K562 (cell line): ENCODE measurements at regions not wholly inside any gene's neighbourhood (a gene's known extent, or its start where the extent isn't known, plus 50 kb on each side); places are given as distances from the start of the nearest gene placed in this dataset.

Source experiments
- ATF3 ChIP-seq, 2 experiments: fragments of 450-650 bp in 1 of 2; sonication (generic) in 1 of 2; formaldehyde crosslinking in 1 of 2; IDR thresholded peaks in 1 of 2; conservative IDR thresholded peaks in 1 of 2; 2 replicates each; pipeline versions ENCODE4 v1.6.1 to v1.8.1; 2016 to 2023; ENCODE audit warnings: mild to moderate bottlenecking in 2 of 2, moderate library complexity in 2 of 2, inconsistent platforms in 1 of 2, missing genetic modification reagents in 1 of 2
- FOXK1 ChIP-seq: sonication (generic); formaldehyde crosslinking; IDR thresholded peaks from 2 replicates; pipeline ENCODE4 v1.8.0; 2022; ENCODE audit warnings: missing genetic modification reagents, mild to moderate bottlenecking, borderline replicate concordance
- MCM3 ChIP-seq: fragments of 450-650 bp; IDR thresholded peaks from 2 replicates; pipeline ENCODE4 v1.6.1; 2016
- PHF20 ChIP-seq: fragments of 450-650 bp; IDR thresholded peaks from 2 replicates; pipeline ENCODE4 v1.6.1; 2018; ENCODE audit not compliant: partially characterized antibody
- RFX1 ChIP-seq: fragments of 450-650 bp; IDR thresholded peaks from 2 replicates; pipeline ENCODE4 v1.6.1; 2016; ENCODE audit warnings: mild to moderate bottlenecking, moderate library complexity
- SMARCC2 ChIP-seq: fragments of 450-650 bp; IDR thresholded peaks from 2 replicates; pipeline ENCODE4 v1.6.1; 2017; ENCODE audit warnings: antibody characterized with exemption, moderate library complexity, mild to moderate bottlenecking, low read depth
- TBL1XR1 ChIP-seq, 2 experiments: IDR thresholded peaks; 2 replicates each; pipeline ENCODE4 v1.6.1; 2012; ENCODE audit warnings: improper control_type of control experiment in 2 of 2, low read length in 2 of 2, mild to moderate bottlenecking in 1 of 2
- TCF3 ChIP-seq: sonication (generic); formaldehyde crosslinking; IDR thresholded peaks from 2 replicates; pipeline ENCODE4 v1.4.0; 2020; ENCODE audit warnings: mild to moderate bottlenecking, missing genetic modification reagents
- TFAM ChIP-seq: fragments of 250-450 bp; sonication (Bioruptor Pico); conservative IDR thresholded peaks from 2 replicates; pipeline ENCODE4 v1.5.0; 2021; ENCODE audit warnings: mild to moderate bottlenecking, moderate library complexity
- U2AF2 ChIP-seq: fragments of 200-400 bp; formaldehyde crosslinking; optimal IDR thresholded peaks from 2 replicates; pipeline ENCODE3; 2017; ENCODE audit warnings: low read depth, mild to moderate bottlenecking, low read length
- ZBTB8A ChIP-seq: fragments of 450-650 bp; IDR thresholded peaks from 2 replicates; pipeline ENCODE4 v1.6.1; 2018; ENCODE audit warnings: mild to moderate bottlenecking, moderate library complexity; ENCODE audit not compliant: partially characterized antibody
- ZNF175 ChIP-seq: fragments of 200-800 bp; sonication (Bioruptor generic); IDR thresholded peaks from 2 replicates; pipeline ENCODE4 v1.6.1; 2016; ENCODE audit warnings: low read depth, mild to moderate bottlenecking, missing genetic modification characterization, missing compliant biosample characterization
- ZNF609 ChIP-seq: sonication (generic); formaldehyde crosslinking; IDR thresholded peaks from 2 replicates; pipeline ENCODE4 v1.8.1; 2023; ENCODE audit warnings: missing genetic modification reagents, mild to moderate bottlenecking, borderline replicate concordance
- ZNF740 ChIP-seq, 3 experiments: fragments of 200-800 bp in 1 of 3; sonication (Bioruptor generic) in 1 of 3; sonication (generic) in 1 of 3; formaldehyde crosslinking in 1 of 3; IDR thresholded peaks; 2 replicates each; pipeline versions ENCODE4 v1.6.1 to v1.8.0; 2016 to 2022; ENCODE audit warnings: mild to moderate bottlenecking in 2 of 3, missing compliant biosample characterization in 2 of 3, missing genetic modification characterization in 2 of 3, missing genetic modification reagents in 1 of 3
- TF ChIP-seq, protein P1 (sequence below): sonication (generic); formaldehyde crosslinking; IDR thresholded peaks from 2 replicates; pipeline ENCODE4 v1.8.1; 2023; ENCODE audit warnings: mild to moderate bottlenecking, missing genetic modification reagents

DNA sequence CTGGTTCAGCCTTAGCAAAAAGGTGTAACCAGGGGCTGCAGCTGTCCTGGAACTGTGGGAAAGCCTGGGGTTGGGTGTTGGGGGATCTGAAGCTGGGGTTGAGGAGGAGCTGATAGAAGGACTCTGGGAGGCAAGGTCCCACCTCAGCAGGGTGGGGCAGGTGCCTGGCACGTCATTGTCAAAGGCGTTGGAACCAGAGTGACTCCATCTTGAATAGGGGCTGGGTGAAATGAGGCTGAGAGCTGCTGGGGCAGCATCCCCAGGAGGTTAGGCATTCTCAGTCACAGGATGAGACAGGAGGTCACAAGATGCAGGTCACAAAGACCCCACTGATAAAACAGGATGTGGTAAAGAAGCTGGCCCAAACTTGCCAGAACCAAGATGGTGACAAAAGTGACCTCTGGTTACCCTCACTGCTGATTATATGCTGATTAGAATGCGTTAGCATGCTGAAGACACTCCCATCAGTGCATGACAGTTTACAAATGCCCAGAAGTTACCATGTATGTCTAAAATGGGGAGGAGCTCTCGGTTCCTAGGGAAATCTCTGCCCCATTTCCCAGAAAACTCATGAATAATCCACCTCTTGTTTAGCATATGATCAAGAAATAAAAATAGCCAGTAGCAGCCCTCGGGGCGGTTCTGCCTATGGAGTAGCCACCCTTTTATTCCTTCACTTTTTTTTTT is 85.4 kb downstream of the IER5 start (continued):
- no peak for TF ChIP-seq FOXK1 (CRISPR knock-in tag)
- TF ChIP-seq TBL1XR1 (IDR thresholded peaks at IDR 0.05; ENCODE audit: low read length in 2 of 2): no peak
- no peak for TF ChIP-seq U2AF2
- peak; percentile 100 for TF ChIP-seq ZNF175 (CRISPR knock-in tag)
- no peak for TF ChIP-seq ZNF740 (CRISPR knock-in tag; IDR thresholded peaks at IDR 0.05)
- TF ChIP-seq ZNF740 (tag; IDR thresholded peaks at IDR 0.05): peak in 1 of 2 experiments; percentile 95; a peak in 2 of 4 replicates
- no peak for TF ChIP-seq MCM3
- no peak for TF ChIP-seq ATF3 (IDR thresholded peaks at IDR 0.05)
- TF ChIP-seq ATF3 (CRISPR knock-in tag; conservative IDR thresholded peaks at IDR 0.05): no peak
- TF ChIP-seq RFX1: no peak
- TF ChIP-seq, protein P1, sequence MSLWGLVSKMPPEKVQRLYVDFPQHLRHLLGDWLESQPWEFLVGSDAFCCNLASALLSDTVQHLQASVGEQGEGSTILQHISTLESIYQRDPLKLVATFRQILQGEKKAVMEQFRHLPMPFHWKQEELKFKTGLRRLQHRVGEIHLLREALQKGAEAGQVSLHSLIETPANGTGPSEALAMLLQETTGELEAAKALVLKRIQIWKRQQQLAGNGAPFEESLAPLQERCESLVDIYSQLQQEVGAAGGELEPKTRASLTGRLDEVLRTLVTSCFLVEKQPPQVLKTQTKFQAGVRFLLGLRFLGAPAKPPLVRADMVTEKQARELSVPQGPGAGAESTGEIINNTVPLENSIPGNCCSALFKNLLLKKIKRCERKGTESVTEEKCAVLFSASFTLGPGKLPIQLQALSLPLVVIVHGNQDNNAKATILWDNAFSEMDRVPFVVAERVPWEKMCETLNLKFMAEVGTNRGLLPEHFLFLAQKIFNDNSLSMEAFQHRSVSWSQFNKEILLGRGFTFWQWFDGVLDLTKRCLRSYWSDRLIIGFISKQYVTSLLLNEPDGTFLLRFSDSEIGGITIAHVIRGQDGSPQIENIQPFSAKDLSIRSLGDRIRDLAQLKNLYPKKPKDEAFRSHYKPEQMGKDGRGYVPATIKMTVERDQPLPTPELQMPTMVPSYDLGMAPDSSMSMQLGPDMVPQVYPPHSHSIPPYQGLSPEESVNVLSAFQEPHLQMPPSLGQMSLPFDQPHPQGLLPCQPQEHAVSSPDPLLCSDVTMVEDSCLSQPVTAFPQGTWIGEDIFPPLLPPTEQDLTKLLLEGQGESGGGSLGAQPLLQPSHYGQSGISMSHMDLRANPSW (CRISPR knock-in tag): no peak
- TF ChIP-seq ZBTB8A: no peak
- TF ChIP-seq PHF20: no peak
- no peak for TF ChIP-seq ZNF609 (CRISPR knock-in tag)
- TF ChIP-seq SMARCC2: no peak
- TF ChIP-seq TFAM (CRISPR knock-in tag): no peak
- TF ChIP-seq TCF3 (CRISPR knock-in tag): no peak
